Activated T-cell treated with anti-CD3 and anti-CD28 coated beads for 48 hours (primary cell): ENCODE measurements at regions not wholly inside any gene's neighbourhood (a gene's known extent, or its start where the extent isn't known, plus 50 kb on each side); places are given as distances from the start of the nearest gene placed in this dataset.

Experiments
- DNase-seq: peaks from one replicate; pipeline ENCODE4 v3.0.0-alpha.2; 2020; ENCODE audit warnings: low read depth

- DNase-seq: no peak
These were observed 770.5 kb downstream of the USP25 start for GRCh38 chr21:16500271-16500670.

- no peak for DNase-seq
These were observed 772.5 kb downstream of the USP25 start for GRCh38 chr21:16502273-16502672.

GRCh38 chr21:16502897-16503296 is 773.1 kb downstream of the USP25 start:
- DNase-seq: no peak

- no peak for DNase-seq
These were observed 774.5 kb downstream of the USP25 start for GRCh38 chr21:16504281-16504680.

GRCh38 chr21:16504766-16505165 is 775.0 kb downstream of the USP25 start:
- no peak for DNase-seq

- no peak for DNase-seq
These were observed 779.7 kb downstream of the USP25 start for GRCh38 chr21:16509476-16509875.

GRCh38 chr21:16514316-16514715 is 784.5 kb downstream of the USP25 start:
- no peak for DNase-seq

- DNase-seq: no peak
These were observed 787.6 kb downstream of the USP25 start for GRCh38 chr21:16517383-16517782.

- DNase-seq: no peak
These were observed 789.3 kb downstream of the USP25 start for GRCh38 chr21:16519036-16519435.

- DNase-seq: no peak
These were observed 789.9 kb downstream of the USP25 start for GRCh38 chr21:16519644-16520043.

- no peak for DNase-seq
These were observed 792.8 kb downstream of the USP25 start for GRCh38 chr21:16522548-16522947.

GRCh38 chr21:16530656-16531055 is 800.9 kb downstream of the USP25 start:
- no peak for DNase-seq

- no peak for DNase-seq
These were observed 803.1 kb downstream of the USP25 start for GRCh38 chr21:16532840-16533239.

GRCh38 chr21:16533692-16534407 is 804.1 kb downstream of the USP25 start:
- DNase-seq: no peak

GRCh38 chr21:16534408-16535101 is 804.8 kb downstream of the USP25 start:
- no peak for DNase-seq

- DNase-seq: no peak
These were observed 805.3 kb downstream of the USP25 start for GRCh38 chr21:16535102-16535422.

- no peak for DNase-seq
These were observed 805.8 kb downstream of the USP25 start for GRCh38 chr21:16535626-16536025.

GRCh38 chr21:16536140-16536539 is 806.4 kb downstream of the USP25 start:
- DNase-seq: no peak

GRCh38 chr21:16536643-16537434 is 807.1 kb downstream of the USP25 start:
- no peak for DNase-seq

- no peak for DNase-seq
These were observed 807.7 kb downstream of the USP25 start for GRCh38 chr21:16537501-16537900.

- DNase-seq: no peak
These were observed 808.6 kb downstream of the USP25 start for GRCh38 chr21:16538405-16538804.

GRCh38 chr21:16538936-16539440 is 809.2 kb downstream of the USP25 start:
- no peak for DNase-seq
